ENCODE measurements at regions not wholly inside any gene's neighbourhood (a gene's known extent, or its start where the extent isn't known, plus 50 kb on each side); places are given as distances from the start of the nearest gene placed in this dataset.
"Not testable (repeated sequence)": the region's sequence is repeated elsewhere in the genome, so short reads cannot be mapped to it uniquely, and the experiment has no call there.

GRCh38 chr1:218887141-218887925 is 286.3 kb upstream of the LYPLAL1 start:
- no peak for DNase-seq

- DNase-seq = no peak
These were observed 283.2 kb upstream of the LYPLAL1 start for GRCh38 chr1:218890451-218890850.

- DNase-seq = no peak
These were observed 282.1 kb upstream of the LYPLAL1 start for GRCh38 chr1:218891577-218891976.

GRCh38 chr1:218895064-218895587 is 278.6 kb upstream of the LYPLAL1 start:
- no peak for DNase-seq

- DNase-seq = no peak
These were observed 277.5 kb upstream of the LYPLAL1 start for GRCh38 chr1:218896202-218896601.

GRCh38 chr1:218898921-218899320 is 274.8 kb upstream of the LYPLAL1 start:
- no peak for DNase-seq

GRCh38 chr1:218900615-218901014 is 273.1 kb upstream of the LYPLAL1 start:
- DNase-seq = no peak

GRCh38 chr1:218904416-218904815 is 269.3 kb upstream of the LYPLAL1 start:
- no peak for DNase-seq

GRCh38 chr1:218916720-218917119 is 257.0 kb upstream of the LYPLAL1 start:
- DNase-seq = no peak

GRCh38 chr1:218917656-218918055 is 256.0 kb upstream of the LYPLAL1 start:
- DNase-seq = no peak

GRCh38 chr1:218925777-218926176 is 247.9 kb upstream of the LYPLAL1 start:
- DNase-seq = no peak

- DNase-seq = no peak
These were observed 247.0 kb upstream of the LYPLAL1 start for GRCh38 chr1:218926631-218927030.

- no peak for DNase-seq
These were observed 243.7 kb upstream of the LYPLAL1 start for GRCh38 chr1:218930000-218930399.

GRCh38 chr1:218930472-218931241 is 243.0 kb upstream of the LYPLAL1 start:
- no peak for DNase-seq

- DNase-seq = no peak
These were observed 242.4 kb upstream of the LYPLAL1 start for GRCh38 chr1:218931324-218931723.

GRCh38 chr1:218933513-218933912 is 240.2 kb upstream of the LYPLAL1 start:
- DNase-seq = no peak

- not testable (repeated sequence) for DNase-seq
These were observed 238.3 kb upstream of the LYPLAL1 start for GRCh38 chr1:218935408-218935807.

GRCh38 chr1:218938259-218938658 is 235.4 kb upstream of the LYPLAL1 start:
- no peak for DNase-seq

GRCh38 chr1:218939095-218939494 is 234.6 kb upstream of the LYPLAL1 start:
- DNase-seq = no peak

GRCh38 chr1:218942431-218942830 is 231.2 kb upstream of the LYPLAL1 start:
- DNase-seq = no peak

- DNase-seq = no peak
These were observed 230.3 kb upstream of the LYPLAL1 start for GRCh38 chr1:218943371-218943770.

GRCh38 chr1:218945050-218945449 is 228.6 kb upstream of the LYPLAL1 start:
- DNase-seq = no peak

GRCh38 chr1:218946147-218946546 is 227.5 kb upstream of the LYPLAL1 start:
- no peak for DNase-seq

- no peak for DNase-seq
These were observed 225.2 kb upstream of the LYPLAL1 start for GRCh38 chr1:218948446-218948845.
